GM23338 (cell line): ENCODE measurements at regions not wholly inside any gene's neighbourhood (a gene's known extent, or its start where the extent isn't known, plus 50 kb on each side); places are given as distances from the start of the nearest gene placed in this dataset.

ENCODE experiments used
- ATAC-seq: fragments of 200-7000 bp; cut with Tn5 transposase; 3 replicates; pipeline ENCODE4 v1.9.1; 2020
- DNase-seq: peaks from one replicate; pipeline ENCODE4 v3.0.0-alpha.2; 2015; ENCODE audit warnings: low spot score
- H2AFZ ChIP-seq: fragments of 200-600 bp; sonication (generic); 2 replicates; pipeline ENCODE4 v1.8.0; 2016; ENCODE audit warnings: antibody characterized with exemption, mild to moderate bottlenecking, moderate library complexity
- H3F3A ChIP-seq: fragments of 200-600 bp; sonication (generic); replicated peaks from 2 replicates; pipeline ENCODE4 v1.8.0; 2017; ENCODE audit warnings: antibody characterized with exemption, mixed run types, low read depth
- H3K27ac ChIP-seq: fragments of 200-600 bp; sonication (generic); 2 replicates; pipeline ENCODE4 v1.6.1; 2016; ENCODE audit warnings: low read depth
- H3K27me3 ChIP-seq: fragments of 200-600 bp; sonication (generic); 2 replicates; pipeline ENCODE4 v1.8.0; 2016; ENCODE audit warnings: mild to moderate bottlenecking, mixed run types, moderate library complexity; ENCODE audit not compliant: insufficient read depth
- H3K36me3 ChIP-seq: fragments of 200-600 bp; sonication (generic); 2 replicates; pipeline ENCODE4 v1.8.0; 2016; ENCODE audit warnings: mild to moderate bottlenecking; ENCODE audit not compliant: insufficient read depth
- H3K4me1 ChIP-seq: fragments of 200-600 bp; sonication (generic); 2 replicates; pipeline ENCODE4 v1.8.0; 2016; ENCODE audit warnings: mild to moderate bottlenecking, moderate library complexity; ENCODE audit not compliant: insufficient read depth
- H3K4me2 ChIP-seq: fragments of 200-600 bp; sonication (generic); 2 replicates; pipeline ENCODE4 v1.7.1; 2017; ENCODE audit warnings: mixed run types
- H3K4me3 ChIP-seq: fragments of 200-600 bp; sonication (generic); 2 replicates; pipeline ENCODE4 v1.6.1; 2016; ENCODE audit warnings: mixed run types
- H3K79me2 ChIP-seq: fragments of 200-600 bp; sonication (generic); replicated peaks from 2 replicates; pipeline ENCODE4 v1.8.0; 2017; ENCODE audit warnings: mild to moderate bottlenecking; ENCODE audit not compliant: insufficient read depth
- H3K9me2 ChIP-seq: fragments of 200-600 bp; sonication (generic); 2 replicates; pipeline ENCODE4 v1.8.0; 2017; ENCODE audit not compliant: insufficient read depth
- H4K20me1 ChIP-seq: fragments of 200-600 bp; sonication (generic); replicated peaks from 2 replicates; pipeline ENCODE4 v1.8.0; 2017; ENCODE audit warnings: mild to moderate bottlenecking; ENCODE audit not compliant: insufficient read depth
- H3K27ac Mint-ChIP-seq: 2 replicates; pipeline ENCODE4 v1.8.0; 2020; ENCODE audit warnings: inconsistent platforms, mild to moderate bottlenecking, moderate library complexity, mixed read lengths
- H3K27me3 Mint-ChIP-seq: 3 replicates; pipeline ENCODE4 v1.8.0; 2022; ENCODE audit warnings: low read depth, mild to moderate bottlenecking, moderate library complexity, mixed read lengths, inconsistent platforms; ENCODE audit not compliant: insufficient read depth, poor library complexity
- H3K36me3 Mint-ChIP-seq: 3 replicates; pipeline ENCODE4 v1.8.0; 2021; ENCODE audit warnings: low read depth, mild to moderate bottlenecking, inconsistent platforms, moderate library complexity, mixed read lengths
- H3K4me1 Mint-ChIP-seq: 3 replicates; pipeline ENCODE4 v1.8.0; 2020; ENCODE audit warnings: mild to moderate bottlenecking, inconsistent platforms, mixed read lengths
- H3K4me3 Mint-ChIP-seq: 3 replicates; pipeline ENCODE4 v1.8.0; 2021; ENCODE audit warnings: moderate library complexity, mild to moderate bottlenecking, inconsistent platforms, mixed read lengths
- H3K9me3 Mint-ChIP-seq: 3 replicates; pipeline ENCODE4 v1.8.0; 2020; ENCODE audit warnings: moderate library complexity, mild to moderate bottlenecking, inconsistent platforms, mixed read lengths
- CREB1 ChIP-seq: fragments of 250-450 bp; sonication (Bioruptor Pico); IDR thresholded peaks from 2 replicates; pipeline ENCODE4 v1.5.0; 2020; ENCODE audit warnings: low read depth, mild to moderate bottlenecking, moderate library complexity
- EZH2 ChIP-seq: fragments of 200-600 bp; sonication (generic); IDR thresholded peaks from one replicate; pipeline ENCODE4 v1.8.0; 2017; ENCODE audit warnings: antibody characterized with exemption, mild to moderate bottlenecking, low read depth; ENCODE audit not compliant: unreplicated experiment
- EZH2phosphoT487 ChIP-seq: fragments of 200-600 bp; sonication (generic); IDR thresholded peaks from one replicate; pipeline ENCODE4 v1.8.1; 2018; ENCODE audit warnings: antibody characterized with exemption; ENCODE audit not compliant: unreplicated experiment
- JUNB ChIP-seq: IDR thresholded peaks from one replicate; pipeline ENCODE4 v1.6.1; 2016; ENCODE audit warnings: antibody characterized with exemption; ENCODE audit not compliant: unreplicated experiment
- NANOG ChIP-seq: IDR thresholded peaks from 2 replicates; pipeline ENCODE4 v1.6.1; 2016; ENCODE audit warnings: antibody characterized with exemption, borderline replicate concordance
- POLR2AphosphoS5 ChIP-seq: IDR thresholded peaks from 2 replicates; pipeline ENCODE4 v1.6.1; 2016; ENCODE audit warnings: antibody characterized with exemption, low read depth
- STAT1 ChIP-seq: IDR thresholded peaks from one replicate; pipeline ENCODE4 v1.6.1; 2016; ENCODE audit warnings: antibody characterized with exemption; ENCODE audit not compliant: unreplicated experiment
- ZNF114 ChIP-seq: fragments of 250-450 bp; sonication (Bioruptor Pico); IDR thresholded peaks from 2 replicates; pipeline ENCODE4 v1.5.0; 2020; ENCODE audit warnings: mild to moderate bottlenecking, moderate library complexity
- ZNF331 ChIP-seq: fragments of 250-450 bp; sonication (Bioruptor Pico); IDR thresholded peaks from 2 replicates; pipeline ENCODE4 v1.5.0; 2020; ENCODE audit warnings: low read depth, mild to moderate bottlenecking, moderate library complexity
- TF ChIP-seq, protein P1 (sequence below): IDR thresholded peaks from one replicate; pipeline ENCODE4 v1.6.1; 2018; ENCODE audit warnings: antibody characterized with exemption; ENCODE audit not compliant: unreplicated experiment
- TF ChIP-seq, protein P2 (sequence below): fragments of 250-450 bp; sonication (Bioruptor Pico); IDR thresholded peaks from 2 replicates; pipeline ENCODE4 v1.5.0; 2020; ENCODE audit warnings: mild to moderate bottlenecking, moderate library complexity
- TF ChIP-seq, protein P3 (sequence below): IDR thresholded peaks from 2 replicates; pipeline ENCODE4 v1.6.1; 2016; ENCODE audit warnings: antibody characterized with exemption
- TF ChIP-seq, protein P4 (sequence below), 2 experiments: fragments of 200-600 bp in 1 of 2; sonication (generic) in 1 of 2; conservative IDR thresholded peaks; 2 replicates each; pipeline versions ENCODE4 v1.5.1 to v1.6.1; 2016 to 2017; ENCODE audit warnings: antibody characterized with exemption in 2 of 2, low read depth in 2 of 2, mild to moderate bottlenecking in 2 of 2, moderate library complexity in 1 of 2

DNA sequence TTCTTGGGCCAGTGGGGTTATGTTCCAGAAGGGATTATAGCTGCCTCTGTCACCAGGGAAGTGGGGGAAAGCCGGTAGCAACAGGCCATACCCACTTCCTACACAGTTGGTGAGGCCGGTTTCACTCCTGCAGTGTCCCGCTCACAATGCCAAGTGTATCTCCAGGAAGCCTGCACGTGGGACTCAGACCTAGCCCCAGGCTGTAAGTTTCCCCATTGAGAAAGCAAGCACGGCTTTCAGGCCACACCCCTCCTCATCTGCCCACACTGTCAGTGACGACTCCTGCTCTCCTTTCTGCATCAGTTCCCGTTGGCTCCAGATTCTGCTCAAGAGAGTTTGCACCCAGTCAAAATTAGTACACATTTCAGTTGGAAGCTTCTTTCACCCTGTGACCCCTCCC, 51.6 kb upstream of the CPOX start:
- H3K4me2 ChIP-seq = no peak overlapping the region
- H3K4me1 ChIP-seq = no peaks in the 10 kb centered on the region
- TF ChIP-seq CREB1 (CRISPR knock-in tag) = no peak
- no peak for TF ChIP-seq POLR2AphosphoS5
- TF ChIP-seq, protein P1, sequence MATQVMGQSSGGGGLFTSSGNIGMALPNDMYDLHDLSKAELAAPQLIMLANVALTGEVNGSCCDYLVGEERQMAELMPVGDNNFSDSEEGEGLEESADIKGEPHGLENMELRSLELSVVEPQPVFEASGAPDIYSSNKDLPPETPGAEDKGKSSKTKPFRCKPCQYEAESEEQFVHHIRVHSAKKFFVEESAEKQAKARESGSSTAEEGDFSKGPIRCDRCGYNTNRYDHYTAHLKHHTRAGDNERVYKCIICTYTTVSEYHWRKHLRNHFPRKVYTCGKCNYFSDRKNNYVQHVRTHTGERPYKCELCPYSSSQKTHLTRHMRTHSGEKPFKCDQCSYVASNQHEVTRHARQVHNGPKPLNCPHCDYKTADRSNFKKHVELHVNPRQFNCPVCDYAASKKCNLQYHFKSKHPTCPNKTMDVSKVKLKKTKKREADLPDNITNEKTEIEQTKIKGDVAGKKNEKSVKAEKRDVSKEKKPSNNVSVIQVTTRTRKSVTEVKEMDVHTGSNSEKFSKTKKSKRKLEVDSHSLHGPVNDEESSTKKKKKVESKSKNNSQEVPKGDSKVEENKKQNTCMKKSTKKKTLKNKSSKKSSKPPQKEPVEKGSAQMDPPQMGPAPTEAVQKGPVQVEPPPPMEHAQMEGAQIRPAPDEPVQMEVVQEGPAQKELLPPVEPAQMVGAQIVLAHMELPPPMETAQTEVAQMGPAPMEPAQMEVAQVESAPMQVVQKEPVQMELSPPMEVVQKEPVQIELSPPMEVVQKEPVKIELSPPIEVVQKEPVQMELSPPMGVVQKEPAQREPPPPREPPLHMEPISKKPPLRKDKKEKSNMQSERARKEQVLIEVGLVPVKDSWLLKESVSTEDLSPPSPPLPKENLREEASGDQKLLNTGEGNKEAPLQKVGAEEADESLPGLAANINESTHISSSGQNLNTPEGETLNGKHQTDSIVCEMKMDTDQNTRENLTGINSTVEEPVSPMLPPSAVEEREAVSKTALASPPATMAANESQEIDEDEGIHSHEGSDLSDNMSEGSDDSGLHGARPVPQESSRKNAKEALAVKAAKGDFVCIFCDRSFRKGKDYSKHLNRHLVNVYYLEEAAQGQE = no peak
- no peak for TF ChIP-seq EZH2phosphoT487
- no peak for TF ChIP-seq STAT1
- TF ChIP-seq, protein P2, sequence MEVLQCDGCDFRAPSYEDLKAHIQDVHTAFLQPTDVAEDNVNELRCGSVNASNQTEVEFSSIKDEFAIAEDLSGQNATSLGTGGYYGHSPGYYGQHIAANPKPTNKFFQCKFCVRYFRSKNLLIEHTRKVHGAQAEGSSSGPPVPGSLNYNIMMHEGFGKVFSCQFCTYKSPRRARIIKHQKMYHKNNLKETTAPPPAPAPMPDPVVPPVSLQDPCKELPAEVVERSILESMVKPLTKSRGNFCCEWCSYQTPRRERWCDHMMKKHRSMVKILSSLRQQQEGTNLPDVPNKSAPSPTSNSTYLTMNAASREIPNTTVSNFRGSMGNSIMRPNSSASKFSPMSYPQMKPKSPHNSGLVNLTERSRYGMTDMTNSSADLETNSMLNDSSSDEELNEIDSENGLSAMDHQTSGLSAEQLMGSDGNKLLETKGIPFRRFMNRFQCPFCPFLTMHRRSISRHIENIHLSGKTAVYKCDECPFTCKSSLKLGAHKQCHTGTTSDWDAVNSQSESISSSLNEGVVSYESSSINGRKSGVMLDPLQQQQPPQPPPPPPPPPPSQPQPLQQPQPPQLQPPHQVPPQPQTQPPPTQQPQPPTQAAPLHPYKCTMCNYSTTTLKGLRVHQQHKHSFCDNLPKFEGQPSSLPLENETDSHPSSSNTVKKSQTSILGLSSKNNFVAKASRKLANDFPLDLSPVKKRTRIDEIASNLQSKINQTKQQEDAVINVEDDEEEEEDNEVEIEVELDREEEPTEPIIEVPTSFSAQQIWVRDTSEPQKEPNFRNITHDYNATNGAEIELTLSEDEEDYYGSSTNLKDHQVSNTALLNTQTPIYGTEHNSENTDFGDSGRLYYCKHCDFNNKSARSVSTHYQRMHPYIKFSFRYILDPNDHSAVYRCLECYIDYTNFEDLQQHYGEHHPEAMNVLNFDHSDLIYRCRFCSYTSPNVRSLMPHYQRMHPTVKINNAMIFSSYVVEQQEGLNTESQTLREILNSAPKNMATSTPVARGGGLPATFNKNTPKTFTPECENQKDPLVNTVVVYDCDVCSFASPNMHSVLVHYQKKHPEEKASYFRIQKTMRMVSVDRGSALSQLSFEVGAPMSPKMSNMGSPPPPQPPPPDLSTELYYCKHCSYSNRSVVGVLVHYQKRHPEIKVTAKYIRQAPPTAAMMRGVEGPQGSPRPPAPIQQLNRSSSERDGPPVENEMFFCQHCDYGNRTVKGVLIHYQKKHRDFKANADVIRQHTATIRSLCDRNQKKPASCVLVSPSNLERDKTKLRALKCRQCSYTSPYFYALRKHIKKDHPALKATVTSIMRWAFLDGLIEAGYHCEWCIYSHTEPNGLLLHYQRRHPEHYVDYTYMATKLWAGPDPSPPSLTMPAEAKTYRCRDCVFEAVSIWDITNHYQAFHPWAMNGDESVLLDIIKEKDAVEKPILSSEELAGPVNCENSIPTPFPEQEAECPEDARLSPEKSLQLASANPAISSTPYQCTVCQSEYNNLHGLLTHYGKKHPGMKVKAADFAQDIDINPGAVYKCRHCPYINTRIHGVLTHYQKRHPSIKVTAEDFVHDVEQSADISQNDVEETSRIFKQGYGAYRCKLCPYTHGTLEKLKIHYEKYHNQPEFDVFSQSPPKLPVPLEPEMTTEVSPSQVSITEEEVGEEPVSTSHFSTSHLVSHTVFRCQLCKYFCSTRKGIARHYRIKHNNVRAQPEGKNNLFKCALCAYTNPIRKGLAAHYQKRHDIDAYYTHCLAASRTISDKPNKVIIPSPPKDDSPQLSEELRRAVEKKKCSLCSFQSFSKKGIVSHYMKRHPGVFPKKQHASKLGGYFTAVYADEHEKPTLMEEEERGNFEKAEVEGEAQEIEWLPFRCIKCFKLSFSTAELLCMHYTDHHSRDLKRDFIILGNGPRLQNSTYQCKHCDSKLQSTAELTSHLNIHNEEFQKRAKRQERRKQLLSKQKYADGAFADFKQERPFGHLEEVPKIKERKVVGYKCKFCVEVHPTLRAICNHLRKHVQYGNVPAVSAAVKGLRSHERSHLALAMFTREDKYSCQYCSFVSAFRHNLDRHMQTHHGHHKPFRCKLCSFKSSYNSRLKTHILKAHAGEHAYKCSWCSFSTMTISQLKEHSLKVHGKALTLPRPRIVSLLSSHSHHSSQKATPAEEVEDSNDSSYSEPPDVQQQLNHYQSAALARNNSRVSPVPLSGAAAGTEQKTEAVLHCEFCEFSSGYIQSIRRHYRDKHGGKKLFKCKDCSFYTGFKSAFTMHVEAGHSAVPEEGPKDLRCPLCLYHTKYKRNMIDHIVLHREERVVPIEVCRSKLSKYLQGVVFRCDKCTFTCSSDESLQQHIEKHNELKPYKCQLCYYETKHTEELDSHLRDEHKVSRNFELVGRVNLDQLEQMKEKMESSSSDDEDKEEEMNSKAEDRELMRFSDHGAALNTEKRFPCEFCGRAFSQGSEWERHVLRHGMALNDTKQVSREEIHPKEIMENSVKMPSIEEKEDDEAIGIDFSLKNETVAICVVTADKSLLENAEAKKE (CRISPR knock-in tag) = no peak
- TF ChIP-seq EZH2 = no peak
- no peak for TF ChIP-seq JUNB
- TF ChIP-seq ZNF331 (CRISPR knock-in tag) = no peak
- no peak for TF ChIP-seq NANOG
- TF ChIP-seq ZNF114 = no peak
- TF ChIP-seq, protein P3, sequence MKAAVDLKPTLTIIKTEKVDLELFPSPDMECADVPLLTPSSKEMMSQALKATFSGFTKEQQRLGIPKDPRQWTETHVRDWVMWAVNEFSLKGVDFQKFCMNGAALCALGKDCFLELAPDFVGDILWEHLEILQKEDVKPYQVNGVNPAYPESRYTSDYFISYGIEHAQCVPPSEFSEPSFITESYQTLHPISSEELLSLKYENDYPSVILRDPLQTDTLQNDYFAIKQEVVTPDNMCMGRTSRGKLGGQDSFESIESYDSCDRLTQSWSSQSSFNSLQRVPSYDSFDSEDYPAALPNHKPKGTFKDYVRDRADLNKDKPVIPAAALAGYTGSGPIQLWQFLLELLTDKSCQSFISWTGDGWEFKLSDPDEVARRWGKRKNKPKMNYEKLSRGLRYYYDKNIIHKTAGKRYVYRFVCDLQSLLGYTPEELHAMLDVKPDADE = no peak
- TF ChIP-seq, protein P4, sequence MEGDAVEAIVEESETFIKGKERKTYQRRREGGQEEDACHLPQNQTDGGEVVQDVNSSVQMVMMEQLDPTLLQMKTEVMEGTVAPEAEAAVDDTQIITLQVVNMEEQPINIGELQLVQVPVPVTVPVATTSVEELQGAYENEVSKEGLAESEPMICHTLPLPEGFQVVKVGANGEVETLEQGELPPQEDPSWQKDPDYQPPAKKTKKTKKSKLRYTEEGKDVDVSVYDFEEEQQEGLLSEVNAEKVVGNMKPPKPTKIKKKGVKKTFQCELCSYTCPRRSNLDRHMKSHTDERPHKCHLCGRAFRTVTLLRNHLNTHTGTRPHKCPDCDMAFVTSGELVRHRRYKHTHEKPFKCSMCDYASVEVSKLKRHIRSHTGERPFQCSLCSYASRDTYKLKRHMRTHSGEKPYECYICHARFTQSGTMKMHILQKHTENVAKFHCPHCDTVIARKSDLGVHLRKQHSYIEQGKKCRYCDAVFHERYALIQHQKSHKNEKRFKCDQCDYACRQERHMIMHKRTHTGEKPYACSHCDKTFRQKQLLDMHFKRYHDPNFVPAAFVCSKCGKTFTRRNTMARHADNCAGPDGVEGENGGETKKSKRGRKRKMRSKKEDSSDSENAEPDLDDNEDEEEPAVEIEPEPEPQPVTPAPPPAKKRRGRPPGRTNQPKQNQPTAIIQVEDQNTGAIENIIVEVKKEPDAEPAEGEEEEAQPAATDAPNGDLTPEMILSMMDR (conservative IDR thresholded peaks at IDR 0.05; ENCODE audit: low read depth in 2 of 2) = no peak
- Mint-ChIP-seq H3K36me3 (no peaks in the 10 kb centered on the region), H3K9me3 (no peaks in the 10 kb centered on the region), H3K4me1 (no peaks in the 10 kb centered on the region), H3K27me3 (no peaks in the 10 kb centered on the region), H3K4me3 (no peak overlapping the region), H3K27ac (no peak overlapping the region)
- no peaks in the 10 kb centered on the region for H4K20me1 ChIP-seq
- H3K27me3 ChIP-seq = no peaks in the 10 kb centered on the region
- no peaks in the 10 kb centered on the region for H3K9me2 ChIP-seq
- ATAC-seq (peak; percentile 50), DNase-seq (peak; percentile 11)
- H3K27ac ChIP-seq = no peak overlapping the region
- H3K4me3 ChIP-seq = no peak overlapping the region
- no peaks in the 10 kb centered on the region for H3F3A ChIP-seq
- H3K79me2 ChIP-seq = no peaks in the 10 kb centered on the region
- no peaks in the 10 kb centered on the region for H3K36me3 ChIP-seq
- H2AFZ ChIP-seq = peak overlapping the region; percentile 30
